GM12873 (cell line): ENCODE measurements at regions not wholly inside any gene's neighbourhood (a gene's known extent, or its start where the extent isn't known, plus 50 kb on each side); places are given as distances from the start of the nearest gene placed in this dataset.

Source experiments
- CTCF ChIP-seq: IDR thresholded peaks from 2 replicates; pipeline ENCODE4 v1.5.1; 2012; ENCODE audit warnings: low read depth, mild to moderate bottlenecking, moderate library complexity, low read length, control low read depth; ENCODE audit not compliant: insufficient read depth; ENCODE audit errors: missing control alignments

- no peak for TF ChIP-seq CTCF
Measured at GRCh38 chr2:193251909-193252308, 1057.2 kb upstream of the TMEFF2 start.

- no peak for TF ChIP-seq CTCF
Measured at GRCh38 chr2:193250389-193250788, 1055.7 kb upstream of the TMEFF2 start.

GRCh38 chr2:193240752-193241151 is 1046.0 kb upstream of the TMEFF2 start:
- peak; percentile 32 for TF ChIP-seq CTCF

- no peak for TF ChIP-seq CTCF
Measured at GRCh38 chr2:193231634-193232033, 1036.9 kb upstream of the TMEFF2 start.

GRCh38 chr2:193228276-193228675 is 1033.5 kb upstream of the TMEFF2 start:
- no peak for TF ChIP-seq CTCF

- TF ChIP-seq CTCF, result no peak
Measured at GRCh38 chr2:193222454-193222853, 1027.7 kb upstream of the TMEFF2 start.

GRCh38 chr2:193219413-193219812 is 1024.7 kb upstream of the TMEFF2 start:
- no peak for TF ChIP-seq CTCF

GRCh38 chr2:193201583-193201982 is 1006.9 kb upstream of the TMEFF2 start:
- no peak for TF ChIP-seq CTCF
